GM21825 (cell line): ENCODE measurements at regions not wholly inside any gene's neighbourhood (a gene's known extent, or its start where the extent isn't known, plus 50 kb on each side); places are given as distances from the start of the nearest gene placed in this dataset.
"Not testable (repeated sequence)": the region's sequence is repeated elsewhere in the genome, so short reads cannot be mapped to it uniquely, and the experiment has no call there.

Source experiments
- ATAC-seq: cut with Tn5 transposase; IDR thresholded peaks from one replicate; pipeline ENCODE4 v1.9.1; 2021; ENCODE audit warnings: mild to moderate bottlenecking, moderate library complexity; ENCODE audit not compliant: unreplicated experiment

GRCh38 chr9:11701706-11702105 is 991.5 kb upstream of the TYRP1 start:
- no peak for ATAC-seq

- ATAC-seq, result no peak
Measured at GRCh38 chr9:11702548-11702947, 990.6 kb upstream of the TYRP1 start.

DNA sequence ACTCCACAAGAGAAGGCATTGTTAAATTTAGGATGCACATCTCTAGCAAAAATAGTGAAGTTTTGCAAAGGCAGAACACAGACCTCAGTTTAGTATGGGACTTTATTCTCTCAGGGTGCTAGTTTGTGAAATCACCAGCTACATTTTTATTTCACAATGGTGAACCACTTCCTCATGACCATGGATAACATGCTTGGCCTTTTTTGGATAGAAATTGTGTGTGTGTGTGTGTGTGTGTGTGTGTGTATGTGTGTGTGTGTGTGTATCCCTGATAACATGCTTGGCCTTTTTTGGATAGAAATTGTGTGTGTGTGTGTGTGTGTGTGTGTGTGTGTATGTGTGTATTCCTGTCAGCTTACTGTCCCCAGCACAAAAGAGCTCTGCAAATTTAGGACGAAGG is 989.0 kb upstream of the TYRP1 start:
- not testable (repeated sequence) for ATAC-seq

GRCh38 chr9:11708899-11709298 is 984.3 kb upstream of the TYRP1 start:
- ATAC-seq, result no peak

DNA sequence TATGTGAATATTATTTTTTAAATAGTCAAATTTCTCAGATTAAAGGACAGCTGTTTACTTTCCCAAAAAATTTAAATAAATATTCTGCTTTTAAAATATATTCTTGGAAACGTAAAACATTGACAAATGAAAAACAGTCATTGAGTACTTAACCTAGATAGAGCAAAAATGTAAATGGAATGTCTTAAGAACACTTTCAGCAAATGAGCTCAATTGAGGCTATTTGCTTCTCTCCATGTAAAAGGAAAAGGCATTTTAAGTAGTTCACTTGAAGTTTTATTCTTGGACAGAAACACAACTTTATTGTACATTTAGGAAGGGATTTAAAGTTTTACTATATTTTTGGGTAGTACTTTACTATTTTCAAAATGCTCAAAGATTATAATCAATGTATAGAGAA is 983.6 kb upstream of the TYRP1 start:
- no peak for ATAC-seq

GRCh38 chr9:11713077-11713476 is 980.1 kb upstream of the TYRP1 start:
- ATAC-seq, result no peak

- no peak for ATAC-seq
Measured at GRCh38 chr9:11722957-11723356, 970.2 kb upstream of the TYRP1 start.

GRCh38 chr9:11726659-11727058 is 966.5 kb upstream of the TYRP1 start:
- ATAC-seq, result no peak

GRCh38 chr9:11735391-11735790 is 957.8 kb upstream of the TYRP1 start:
- no peak for ATAC-seq

DNA sequence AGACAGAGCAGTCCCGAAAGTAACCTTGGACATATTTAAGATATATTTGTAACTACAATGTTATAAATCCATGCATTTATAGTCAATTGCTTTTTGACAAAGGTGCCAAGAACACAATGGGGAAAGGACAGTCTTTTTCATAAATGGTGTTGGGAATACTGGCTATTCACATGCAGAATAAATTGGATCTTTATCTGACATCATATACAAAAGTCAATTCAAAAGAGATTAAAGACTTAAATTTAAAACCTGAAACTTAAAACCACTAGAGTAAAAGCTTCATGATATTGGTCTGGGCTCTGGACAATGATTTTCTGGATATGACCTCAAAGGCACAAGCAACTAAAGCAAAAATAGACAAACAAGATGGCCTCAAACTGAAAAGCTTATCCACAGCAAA is 950.7 kb upstream of the TYRP1 start:
- ATAC-seq, result no peak

- ATAC-seq, result no peak
Measured at GRCh38 chr9:11743356-11743755, 949.8 kb upstream of the TYRP1 start.

DNA sequence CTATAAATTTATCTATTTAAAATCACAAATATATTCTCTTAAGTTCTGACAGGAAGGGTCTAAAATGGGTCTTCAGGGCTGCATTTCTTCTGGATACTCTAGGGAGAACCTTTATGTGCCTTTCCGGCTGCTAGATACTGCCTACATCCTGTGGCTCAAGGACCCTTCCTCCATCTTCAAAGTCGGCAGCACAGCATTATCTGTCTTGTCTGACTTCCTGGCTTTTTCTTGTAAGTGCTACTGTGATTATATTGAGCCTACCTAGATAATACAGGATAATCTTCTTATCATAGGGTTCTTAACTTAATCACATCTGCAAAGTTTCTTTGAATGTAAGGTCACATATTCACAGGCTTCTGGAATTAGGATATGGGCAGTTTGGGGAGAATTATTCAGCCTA is 943.8 kb upstream of the TYRP1 start:
- ATAC-seq, result no peak

DNA sequence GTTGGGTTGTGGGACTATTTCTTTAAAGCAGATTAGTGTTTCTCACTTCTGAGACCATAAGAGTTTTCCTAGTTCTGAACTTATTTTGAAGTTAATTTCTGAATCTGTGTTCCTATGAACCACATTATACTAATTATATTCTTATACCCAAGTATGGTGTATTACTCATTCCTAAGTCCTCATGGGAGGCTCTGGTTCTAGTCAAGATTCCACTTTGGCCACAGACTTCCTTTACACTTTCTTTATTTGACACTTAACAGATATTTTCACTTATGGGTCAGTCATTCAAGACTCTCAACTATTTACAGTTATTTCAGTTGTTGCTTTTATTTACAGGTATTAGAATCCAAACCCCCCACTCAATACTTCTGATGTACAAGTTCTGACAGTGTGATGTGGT is 937.2 kb upstream of the TYRP1 start:
- no peak for ATAC-seq

GRCh38 chr9:11757408-11757807 is 935.8 kb upstream of the TYRP1 start:
- no peak for ATAC-seq

- no peak for ATAC-seq
Measured at GRCh38 chr9:11758016-11758415, 935.2 kb upstream of the TYRP1 start.

DNA sequence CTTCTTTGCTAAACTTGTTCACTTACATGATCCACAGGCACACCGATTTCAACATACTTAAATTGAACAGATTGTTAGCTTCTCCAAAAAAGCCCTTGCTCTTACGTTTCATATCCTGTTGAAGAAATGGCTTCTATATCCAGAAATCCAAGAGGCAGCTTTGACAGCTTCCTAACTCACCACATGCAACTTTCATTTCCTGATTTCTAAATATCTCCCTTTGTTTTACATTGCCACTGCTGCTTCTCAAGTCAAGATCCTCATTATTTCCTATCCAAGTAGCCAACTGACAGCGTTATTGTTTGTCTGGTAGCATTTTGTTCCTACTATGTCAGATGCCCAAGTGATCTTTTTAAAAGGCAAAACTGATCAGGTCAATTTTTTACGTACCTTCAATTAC is 913.2 kb upstream of the TYRP1 start:
- no peak for ATAC-seq

GRCh38 chr9:11792870-11793269 is 900.3 kb upstream of the TYRP1 start:
- ATAC-seq, result no peak

GRCh38 chr9:11794984-11795383 is 898.2 kb upstream of the TYRP1 start:
- ATAC-seq, result no peak

DNA sequence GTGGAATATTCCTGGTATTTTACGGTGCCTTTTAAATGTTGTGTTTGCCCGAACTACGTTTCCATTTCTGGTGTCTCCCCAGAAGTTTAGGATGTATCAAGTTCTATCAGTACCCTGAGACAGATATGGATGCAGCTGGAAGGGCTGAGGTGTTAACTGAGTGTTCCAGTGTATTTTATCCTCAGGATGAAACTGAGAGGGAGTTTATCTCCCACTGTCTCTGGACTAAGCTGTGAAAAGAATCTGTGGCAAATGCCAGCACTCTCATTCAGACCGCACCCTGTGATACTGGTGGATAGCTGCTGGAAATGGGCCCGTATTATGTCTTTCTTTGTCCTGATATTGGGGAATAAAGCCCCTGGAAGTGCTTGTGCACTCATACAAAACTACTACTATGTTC is 887.2 kb upstream of the TYRP1 start:
- no peak for ATAC-seq

DNA sequence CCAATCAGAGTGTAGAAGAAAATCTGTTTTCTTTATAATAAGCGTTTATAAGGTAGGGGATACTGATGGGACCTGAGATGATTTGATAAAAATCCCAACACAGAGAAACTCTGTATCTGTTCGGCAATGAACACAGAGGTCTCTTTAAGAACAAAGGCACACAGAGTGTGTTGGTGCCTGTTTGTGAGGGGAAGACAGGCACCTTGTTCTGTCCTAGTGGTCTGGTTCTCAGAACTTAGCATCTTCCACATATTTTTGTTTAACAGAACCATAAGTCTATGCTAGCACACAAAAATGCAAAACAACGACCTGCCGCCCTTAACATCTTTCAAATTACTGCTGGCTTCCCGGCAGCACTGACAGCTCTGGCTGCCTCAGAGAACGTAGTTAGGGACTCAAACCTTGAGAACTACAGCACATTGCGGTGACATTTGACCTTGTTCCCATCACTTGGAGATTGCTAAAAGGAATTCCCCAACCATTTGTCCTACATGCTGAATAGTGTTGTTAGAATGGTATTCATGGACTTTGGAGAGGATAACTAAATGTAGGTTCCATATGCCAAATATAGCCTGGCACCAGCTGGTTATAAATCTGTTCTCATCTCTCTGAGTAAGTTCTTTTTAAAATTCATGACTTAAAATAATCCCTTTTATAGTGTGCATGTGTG is 871.7 kb upstream of the TYRP1 start:
- no peak for ATAC-seq

DNA sequence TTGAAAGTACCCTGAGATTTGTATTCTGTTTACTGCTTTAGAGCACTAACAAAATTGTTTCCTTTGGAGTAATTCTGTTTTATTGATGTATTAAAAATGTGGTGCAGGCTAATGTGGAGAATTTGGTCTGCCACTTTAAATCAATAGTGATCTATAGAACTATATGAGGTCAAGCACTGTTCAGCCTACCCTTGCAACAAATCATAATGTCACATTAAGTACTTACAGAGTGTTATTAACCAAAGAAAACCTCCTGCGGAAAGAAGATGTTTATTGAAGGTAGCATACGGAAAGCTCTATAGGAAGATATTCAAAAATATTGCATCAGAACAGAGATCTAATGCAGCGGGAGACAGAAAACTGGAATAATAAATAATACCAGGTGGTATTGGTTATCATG is 865.0 kb upstream of the TYRP1 start:
- no peak for ATAC-seq

DNA sequence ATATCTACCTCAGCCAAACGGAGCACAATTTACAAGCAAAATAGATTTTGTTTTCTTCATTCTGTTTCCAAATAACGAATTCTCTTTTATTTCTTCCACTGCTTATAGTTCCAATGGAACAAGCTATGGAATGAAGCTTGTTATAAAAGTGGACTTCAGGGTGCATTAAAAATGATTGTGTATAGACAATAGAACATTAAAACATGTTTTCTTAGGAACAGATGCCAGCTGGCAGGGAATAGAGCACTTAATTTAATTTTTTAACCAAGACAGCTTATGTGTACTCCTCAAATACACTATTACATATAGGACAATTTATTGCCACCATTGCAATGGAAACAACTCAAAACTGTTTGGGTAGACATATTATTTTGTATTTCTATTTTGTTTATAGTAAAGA is 860.1 kb upstream of the TYRP1 start:
- no peak for ATAC-seq

GRCh38 chr9:11868795-11869194 is 824.4 kb upstream of the TYRP1 start:
- no peak for ATAC-seq
